ENCODE measurements at regions not wholly inside any gene's neighbourhood (a gene's known extent, or its start where the extent isn't known, plus 50 kb on each side); places are given as distances from the start of the nearest gene placed in this dataset.

DNA sequence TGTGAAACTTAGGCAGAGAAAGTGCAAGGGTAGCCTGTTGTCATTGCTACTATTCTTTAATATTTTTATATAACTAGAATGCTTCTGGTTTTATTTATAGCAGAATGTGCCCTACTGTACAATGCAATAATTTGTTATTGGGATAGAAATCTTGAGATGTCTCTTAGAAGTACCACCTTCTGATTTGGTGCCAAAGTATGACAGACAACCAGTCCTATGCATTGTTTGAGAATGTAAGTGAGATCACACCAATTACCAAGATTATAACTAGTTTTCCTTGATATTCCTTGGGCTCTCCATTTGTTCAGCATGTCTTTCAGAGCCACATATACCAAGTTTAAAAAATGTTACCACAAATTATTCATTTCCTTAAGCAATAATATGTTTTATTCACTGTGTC, 399.7 kb downstream of the CPS1 start:
- TF ChIP-seq, protein P1, sequence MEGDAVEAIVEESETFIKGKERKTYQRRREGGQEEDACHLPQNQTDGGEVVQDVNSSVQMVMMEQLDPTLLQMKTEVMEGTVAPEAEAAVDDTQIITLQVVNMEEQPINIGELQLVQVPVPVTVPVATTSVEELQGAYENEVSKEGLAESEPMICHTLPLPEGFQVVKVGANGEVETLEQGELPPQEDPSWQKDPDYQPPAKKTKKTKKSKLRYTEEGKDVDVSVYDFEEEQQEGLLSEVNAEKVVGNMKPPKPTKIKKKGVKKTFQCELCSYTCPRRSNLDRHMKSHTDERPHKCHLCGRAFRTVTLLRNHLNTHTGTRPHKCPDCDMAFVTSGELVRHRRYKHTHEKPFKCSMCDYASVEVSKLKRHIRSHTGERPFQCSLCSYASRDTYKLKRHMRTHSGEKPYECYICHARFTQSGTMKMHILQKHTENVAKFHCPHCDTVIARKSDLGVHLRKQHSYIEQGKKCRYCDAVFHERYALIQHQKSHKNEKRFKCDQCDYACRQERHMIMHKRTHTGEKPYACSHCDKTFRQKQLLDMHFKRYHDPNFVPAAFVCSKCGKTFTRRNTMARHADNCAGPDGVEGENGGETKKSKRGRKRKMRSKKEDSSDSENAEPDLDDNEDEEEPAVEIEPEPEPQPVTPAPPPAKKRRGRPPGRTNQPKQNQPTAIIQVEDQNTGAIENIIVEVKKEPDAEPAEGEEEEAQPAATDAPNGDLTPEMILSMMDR (conservative IDR thresholded peaks at IDR 0.05 in 1 of 2, IDR thresholded peaks at IDR 0.05 in 1 of 2; ENCODE audit: low read depth in 1 of 2, low read length in 2 of 2): no peak
- TF ChIP-seq EZH2 (IDR thresholded peaks at IDR 0.05; ENCODE audit: low read length, missing control alignments): no peak
- H3K4me3 ChIP-seq (replicated peaks in 1 of 4; ENCODE audit: control extremely low read depth in 1 of 4, insufficient read depth in 1 of 4, low read depth in 3 of 4, low read length in 4 of 4): no peak overlapping the region
- H2AFZ ChIP-seq (ENCODE audit: low read length): no peak overlapping the region
- no peaks in the 10 kb centered on the region for H3K27me3 ChIP-seq (ENCODE audit: control insufficient read depth, insufficient read depth, low read length)
- H3K9ac ChIP-seq (ENCODE audit: insufficient read depth, low read length): no peak overlapping the region
- no peaks in the 10 kb centered on the region for H4K20me1 ChIP-seq (ENCODE audit: control insufficient read depth, extremely low read depth, insufficient read depth, low read length)
- H3K36me3 ChIP-seq (ENCODE audit: control insufficient read depth, insufficient read depth, low read length): no peaks in the 10 kb centered on the region
- H3K9me3 ChIP-seq (ENCODE audit: control insufficient read depth, insufficient read depth, low read depth, low read length): no peaks in the 10 kb centered on the region
- no peak overlapping the region for H3K27ac ChIP-seq (ENCODE audit: insufficient read depth, low read length)
- H3K4me1 ChIP-seq (ENCODE audit: control insufficient read depth, extremely low read depth, insufficient read depth, low read length): no peaks in the 10 kb centered on the region
- DNase-seq (ENCODE audit: low read depth in 2 of 2): peak in 1 of 2 donors; percentile 63
- no peaks in the 10 kb centered on the region for H3K79me2 ChIP-seq (ENCODE audit: control insufficient read depth, insufficient read depth, low read length)
- H3K4me2 ChIP-seq (ENCODE audit: extremely low read depth, insufficient read depth, low read length): no peak overlapping the region

DNA sequence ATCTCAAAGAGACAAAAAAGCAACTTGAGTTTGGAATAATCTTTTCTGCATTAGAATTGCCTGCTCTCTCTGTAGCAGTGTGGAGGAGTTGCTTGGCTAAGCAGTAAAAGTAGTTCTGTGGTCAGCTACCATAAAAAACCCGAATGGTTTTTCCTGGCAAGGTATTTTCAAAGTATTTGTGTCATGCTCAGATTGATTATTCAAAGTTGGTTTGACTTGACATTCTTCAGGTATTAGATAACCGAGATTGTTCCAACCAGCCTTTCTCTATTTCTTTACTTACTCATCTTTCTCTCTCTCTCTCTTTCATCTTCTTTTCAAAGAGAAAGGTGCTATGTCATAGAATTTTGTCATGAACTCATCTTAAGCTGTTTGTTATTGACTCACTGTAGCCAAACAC, 404.9 kb downstream of the CPS1 start:
- Histone ChIP-seq H2AFZ (ENCODE audit: low read length) (no peak overlapping the region), H3K27me3 (ENCODE audit: control insufficient read depth, insufficient read depth, low read length) (no peaks in the 10 kb centered on the region), H3K36me3 (ENCODE audit: control insufficient read depth, insufficient read depth, low read length) (no peaks in the 10 kb centered on the region), H3K9ac (ENCODE audit: insufficient read depth, low read length) (no peak overlapping the region), H4K20me1 (ENCODE audit: control insufficient read depth, extremely low read depth, insufficient read depth, low read length) (no peaks in the 10 kb centered on the region), H3K4me1 (ENCODE audit: control insufficient read depth, extremely low read depth, insufficient read depth, low read length) (no peaks in the 10 kb centered on the region), H3K4me2 (ENCODE audit: extremely low read depth, insufficient read depth, low read length) (no peak overlapping the region), H3K79me2 (ENCODE audit: control insufficient read depth, insufficient read depth, low read length) (no peaks in the 10 kb centered on the region), H3K4me3 (replicated peaks in 1 of 4; ENCODE audit: control extremely low read depth in 1 of 4, insufficient read depth in 1 of 4, low read depth in 3 of 4, low read length in 4 of 4) (no peak overlapping the region), H3K9me3 (ENCODE audit: control insufficient read depth, insufficient read depth, low read depth, low read length) (no peaks in the 10 kb centered on the region), H3K27ac (ENCODE audit: insufficient read depth, low read length) (no peak overlapping the region)
- no peak for TF ChIP-seq EZH2 (IDR thresholded peaks at IDR 0.05; ENCODE audit: low read length, missing control alignments)
- TF ChIP-seq, protein P1 (conservative IDR thresholded peaks at IDR 0.05 in 1 of 2, IDR thresholded peaks at IDR 0.05 in 1 of 2; ENCODE audit: low read depth in 1 of 2, low read length in 2 of 2): no peak
- DNase-seq (ENCODE audit: low read depth in 2 of 2): peak in 1 of 2 donors; percentile 88

DNA sequence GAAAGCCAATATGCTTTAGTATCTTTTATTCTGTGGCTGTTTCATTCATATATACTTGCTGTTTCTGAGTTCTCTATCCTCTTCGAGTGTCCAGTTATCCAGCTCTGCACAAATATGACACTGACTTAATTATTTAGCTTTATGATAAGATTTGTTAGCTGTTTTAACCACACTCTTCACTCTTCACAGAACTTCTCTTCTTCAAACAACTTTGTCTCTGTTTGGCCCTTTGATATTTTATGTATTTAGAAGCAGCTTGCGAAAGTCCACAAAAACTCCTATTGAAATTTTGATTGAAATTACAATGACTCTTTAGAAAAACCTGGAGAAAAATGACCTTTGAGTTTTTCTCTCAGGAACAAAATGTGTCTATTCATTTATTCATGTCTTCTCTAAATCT, 407.0 kb downstream of the CPS1 start:
- H4K20me1 ChIP-seq (ENCODE audit: control insufficient read depth, extremely low read depth, insufficient read depth, low read length): no peaks in the 10 kb centered on the region
- no peak overlapping the region for H3K4me3 ChIP-seq (replicated peaks in 1 of 4; ENCODE audit: control extremely low read depth in 1 of 4, insufficient read depth in 1 of 4, low read depth in 3 of 4, low read length in 4 of 4)
- H2AFZ ChIP-seq (ENCODE audit: low read length): no peak overlapping the region
- H3K79me2 ChIP-seq (ENCODE audit: control insufficient read depth, insufficient read depth, low read length): no peaks in the 10 kb centered on the region
- TF ChIP-seq EZH2 (IDR thresholded peaks at IDR 0.05; ENCODE audit: low read length, missing control alignments): no peak
- TF ChIP-seq, protein P1 (conservative IDR thresholded peaks at IDR 0.05 in 1 of 2, IDR thresholded peaks at IDR 0.05 in 1 of 2; ENCODE audit: low read depth in 1 of 2, low read length in 2 of 2): no peak
- H3K4me2 ChIP-seq (ENCODE audit: extremely low read depth, insufficient read depth, low read length): no peak overlapping the region
- no peaks in the 10 kb centered on the region for H3K4me1 ChIP-seq (ENCODE audit: control insufficient read depth, extremely low read depth, insufficient read depth, low read length)
- H3K9ac ChIP-seq (ENCODE audit: insufficient read depth, low read length): no peak overlapping the region
- no peaks in the 10 kb centered on the region for H3K27me3 ChIP-seq (ENCODE audit: control insufficient read depth, insufficient read depth, low read length)
- no peaks in the 10 kb centered on the region for H3K36me3 ChIP-seq (ENCODE audit: control insufficient read depth, insufficient read depth, low read length)
- no peak for DNase-seq (ENCODE audit: low read depth in 2 of 2)
- H3K9me3 ChIP-seq (ENCODE audit: control insufficient read depth, insufficient read depth, low read depth, low read length): no peaks in the 10 kb centered on the region
- no peak overlapping the region for H3K27ac ChIP-seq (ENCODE audit: insufficient read depth, low read length)
